HG02759 (cell line): ENCODE measurements at regions not wholly inside any gene's neighbourhood (a gene's known extent, or its start where the extent isn't known, plus 50 kb on each side); places are given as distances from the start of the nearest gene placed in this dataset.
"Not testable (repeated sequence)": the region's sequence is repeated elsewhere in the genome, so short reads cannot be mapped to it uniquely, and the experiment has no call there.

Source experiments
- ATAC-seq: cut with Tn5 transposase; IDR thresholded peaks from one replicate; pipeline ENCODE4 v1.9.1; 2021; ENCODE audit warnings: mild to moderate bottlenecking, moderate library complexity; ENCODE audit not compliant: unreplicated experiment

DNA sequence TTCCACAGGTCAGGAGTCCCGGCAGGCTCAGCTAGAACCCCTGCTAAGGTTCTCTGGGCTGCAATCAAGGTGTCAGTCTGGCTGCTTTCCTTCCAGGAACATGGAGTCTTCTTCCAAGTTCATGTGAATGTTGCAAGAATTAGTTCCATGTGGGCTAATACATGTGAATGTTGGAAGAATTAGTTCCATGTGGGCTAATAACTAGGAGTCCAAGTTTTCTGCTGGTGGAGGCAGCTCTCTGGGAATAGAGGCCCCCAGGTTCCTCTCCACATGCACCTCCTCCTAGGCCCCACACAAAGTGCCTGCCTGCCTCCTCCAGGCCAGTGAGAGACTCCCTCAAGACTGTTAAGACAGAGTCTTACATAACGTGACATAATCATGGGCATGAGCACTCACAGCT lies 140.8 kb upstream of the SLC35G4 start:
- ATAC-seq = no peak

DNA sequence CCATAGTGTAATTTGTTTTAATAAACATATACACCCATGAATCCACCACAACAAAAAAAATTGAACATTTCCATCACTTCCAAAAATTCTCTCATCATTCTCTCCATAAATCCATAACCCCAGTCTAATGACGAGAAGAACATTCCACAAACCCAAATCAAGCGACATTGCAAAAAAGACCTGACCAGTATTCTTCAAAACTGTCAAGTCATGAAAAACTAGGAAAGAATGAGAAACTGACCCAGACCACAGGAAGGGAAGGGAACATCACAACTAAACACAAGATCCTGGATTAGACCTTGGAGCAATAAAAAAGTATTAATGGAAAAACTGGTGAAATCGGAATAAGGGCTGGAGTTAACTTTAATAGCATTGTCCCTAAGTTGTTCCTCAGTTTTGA lies 141.3 kb upstream of the SLC35G4 start:
- no peak for ATAC-seq

DNA sequence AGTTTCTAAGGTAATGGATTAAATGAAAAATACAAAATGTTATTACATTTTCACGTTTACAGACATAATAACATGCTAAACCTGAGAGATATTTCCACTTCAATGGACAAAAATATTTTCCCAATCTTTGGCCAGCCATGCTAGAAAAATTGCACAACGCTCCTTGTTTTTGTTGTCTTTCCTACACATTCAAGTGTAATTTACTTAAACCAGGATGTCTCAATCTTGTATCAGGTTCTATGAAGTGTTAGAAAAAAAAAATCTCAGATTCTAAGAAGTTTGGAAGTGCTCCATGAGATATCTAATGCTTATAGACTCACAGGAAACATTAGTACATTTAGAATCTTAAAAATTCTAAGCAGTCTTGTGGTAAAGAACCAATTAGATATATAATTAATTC lies 141.8 kb upstream of the SLC35G4 start:
- ATAC-seq = no peak

DNA sequence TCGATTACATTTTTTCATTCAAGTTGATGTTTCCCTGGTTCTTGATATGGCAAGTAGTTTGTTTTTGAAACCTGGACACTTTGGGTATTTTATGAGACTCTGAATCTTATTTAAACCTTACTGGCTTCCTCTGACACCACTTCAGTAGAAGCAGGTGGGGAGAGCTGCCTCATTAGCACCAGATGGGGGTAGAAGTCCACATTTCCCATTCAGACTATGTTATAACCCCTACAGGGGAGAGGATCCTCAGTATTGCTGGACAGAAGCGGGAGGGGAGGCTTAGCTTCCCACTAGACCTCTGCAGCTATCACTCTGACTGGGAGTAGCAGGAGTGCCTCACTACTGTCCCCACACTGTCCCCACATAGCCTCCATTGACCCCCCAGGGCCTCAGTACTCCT lies 145.3 kb upstream of the SLC35G4 start:
- ATAC-seq = no peak

DNA sequence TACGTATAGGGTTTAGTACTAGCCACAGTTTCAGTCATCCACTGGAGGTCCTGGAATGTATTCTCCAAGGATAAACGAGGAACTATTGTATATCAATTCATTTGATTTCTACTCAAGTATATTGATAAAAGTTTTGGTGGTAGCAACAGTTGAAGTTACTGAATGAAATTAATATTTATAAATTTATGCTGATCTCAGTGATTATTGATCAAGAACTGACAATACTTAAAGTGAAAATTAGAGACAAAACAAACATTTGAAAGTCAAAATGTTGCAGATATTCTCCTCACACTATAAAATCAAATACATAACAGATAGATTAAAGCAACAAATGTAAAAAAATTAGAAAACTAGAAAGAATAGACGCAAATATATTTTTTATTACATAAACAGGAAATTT lies 150.9 kb upstream of the SLC35G4 start:
- no peak for ATAC-seq

DNA sequence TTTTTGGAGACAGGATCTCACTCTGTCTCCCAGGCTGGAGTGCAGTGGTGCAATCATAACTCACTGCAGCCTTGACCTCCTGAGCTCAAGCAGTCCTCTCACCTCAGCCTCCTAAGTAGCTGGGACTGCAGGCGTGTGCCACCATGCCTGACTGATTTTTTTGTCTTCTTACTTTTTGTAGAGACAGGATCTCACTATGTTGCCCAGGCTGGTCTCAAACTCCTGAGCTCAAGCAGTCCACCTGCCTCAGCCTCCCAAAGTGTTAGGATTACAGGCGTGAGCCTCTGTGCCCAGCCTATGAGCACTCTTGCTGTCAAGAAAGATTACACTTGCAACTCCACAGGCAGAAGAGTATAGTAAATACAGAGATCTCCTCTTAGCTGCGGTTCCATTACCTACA lies 151.5 kb upstream of the SLC35G4 start:
- not testable (repeated sequence) for ATAC-seq

DNA sequence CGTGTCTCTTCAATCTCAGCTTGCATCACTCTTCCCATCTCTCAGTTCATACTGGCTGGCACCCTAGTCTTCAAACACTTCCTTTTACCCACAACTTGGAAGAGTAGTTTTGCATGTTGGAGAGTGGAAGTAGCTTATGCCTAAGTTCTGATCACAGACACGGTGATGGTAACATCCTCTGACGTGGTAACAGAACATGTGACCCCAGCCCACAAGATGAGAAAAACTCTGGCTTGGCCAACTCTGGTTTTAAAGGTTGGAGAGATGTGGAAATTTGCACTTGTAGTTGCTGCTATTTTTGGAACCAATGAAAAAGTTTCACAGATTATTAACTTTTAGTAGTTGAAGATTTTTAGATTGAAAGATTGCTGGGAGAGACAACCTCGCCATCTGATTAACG lies 155.4 kb upstream of the SLC35G4 start:
- ATAC-seq = no peak

DNA sequence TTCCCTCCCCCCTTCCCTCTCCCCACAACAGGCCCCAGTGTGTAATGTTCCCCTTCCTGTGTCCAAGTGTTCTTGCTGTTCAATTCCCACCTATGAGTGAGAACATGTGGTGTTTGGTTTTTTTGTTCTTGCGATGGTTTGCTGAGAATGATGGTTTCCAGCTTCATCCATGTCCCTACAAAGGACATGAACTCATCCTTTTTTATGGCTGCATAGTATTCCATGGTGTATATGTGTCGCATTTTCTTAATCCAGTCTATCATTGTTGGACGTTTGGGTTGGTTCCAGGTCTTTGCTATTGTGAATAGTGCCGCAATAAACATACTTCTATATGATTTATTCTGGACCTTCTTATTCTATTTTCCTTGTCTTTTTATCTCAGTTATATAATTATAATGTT lies 165.2 kb upstream of the SLC35G4 start:
- ATAC-seq = not testable (repeated sequence)

DNA sequence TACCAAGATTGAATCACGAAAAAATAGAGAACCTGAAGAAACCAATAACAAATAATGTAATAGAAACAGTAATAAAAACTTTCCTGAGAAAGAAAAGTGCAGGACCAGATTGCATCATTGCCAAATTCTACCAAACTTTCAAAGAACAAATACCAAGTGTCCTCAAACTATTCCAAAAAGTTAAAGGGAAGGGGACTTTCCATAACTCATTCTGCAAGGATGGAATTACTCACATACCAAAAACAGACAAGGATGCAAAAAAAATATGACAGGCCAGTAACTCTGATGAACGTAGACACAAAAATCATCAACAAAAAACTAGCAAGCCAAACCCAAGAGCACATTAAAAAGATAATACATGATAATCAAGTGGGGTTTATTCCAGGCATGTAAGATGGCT lies 172.3 kb upstream of the SLC35G4 start:
- ATAC-seq = no peak

DNA sequence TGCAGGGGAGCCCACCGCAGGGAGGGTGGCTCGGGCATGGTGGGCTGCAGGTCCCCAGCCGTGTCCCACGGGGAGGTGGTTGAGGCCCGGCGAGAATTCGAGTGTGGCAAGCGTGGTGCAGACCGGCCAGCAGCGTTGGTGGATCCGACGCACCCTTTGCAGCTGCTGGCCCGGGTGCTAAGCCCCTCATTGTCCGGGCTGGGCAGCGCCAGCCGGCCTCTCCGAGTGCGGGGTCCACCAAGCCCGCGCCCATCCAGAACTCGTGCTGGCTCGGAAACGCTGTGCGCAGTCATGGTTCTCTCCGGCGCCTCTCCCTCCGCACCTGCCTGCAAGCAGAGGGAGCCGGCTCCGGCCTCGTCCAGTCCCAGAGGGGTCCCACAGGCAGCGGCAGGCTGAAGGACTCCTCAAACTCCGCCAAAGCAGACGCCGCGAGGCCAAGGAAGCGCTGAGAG lies 177.0 kb upstream of the SLC35G4 start:
- no peak for ATAC-seq

DNA sequence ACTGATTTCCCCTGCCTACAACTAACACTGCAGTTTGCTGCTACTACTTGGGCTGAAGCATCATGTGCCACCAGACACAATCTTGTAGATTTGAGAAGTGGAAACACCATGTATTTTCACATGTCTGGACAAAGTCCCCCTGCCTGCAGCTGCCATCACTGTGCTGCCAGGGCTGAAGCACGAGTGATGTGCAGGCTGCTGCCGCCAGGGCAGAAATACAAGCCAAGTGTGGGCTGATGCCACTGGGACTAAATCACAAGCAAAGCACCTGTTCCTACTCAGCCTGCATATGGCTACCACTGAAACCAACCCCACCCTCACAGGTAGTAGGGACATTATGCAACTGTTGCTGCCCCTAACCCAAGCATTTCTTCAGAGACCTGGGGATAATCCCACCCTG lies 179.5 kb upstream of the SLC35G4 start:
- no peak for ATAC-seq

DNA sequence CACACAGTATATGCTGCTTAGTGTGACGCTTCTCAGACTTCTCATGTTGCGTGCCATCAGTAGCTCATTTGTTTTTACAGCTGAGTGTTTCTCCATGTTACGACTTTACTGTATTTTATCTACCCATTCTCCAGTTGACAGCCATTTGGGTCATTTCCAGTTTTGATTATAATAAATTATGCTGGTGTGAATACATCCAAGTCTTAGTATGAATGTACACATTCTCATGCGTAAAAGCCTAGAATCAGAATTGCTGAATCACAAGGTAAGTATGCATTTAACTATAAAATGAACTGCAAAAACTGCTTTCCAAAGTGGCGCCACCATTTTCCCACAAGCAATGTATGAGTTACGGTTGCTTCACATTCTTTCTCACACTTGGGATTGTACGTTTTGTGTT lies 184.2 kb upstream of the SLC35G4 start:
- no peak for ATAC-seq

DNA sequence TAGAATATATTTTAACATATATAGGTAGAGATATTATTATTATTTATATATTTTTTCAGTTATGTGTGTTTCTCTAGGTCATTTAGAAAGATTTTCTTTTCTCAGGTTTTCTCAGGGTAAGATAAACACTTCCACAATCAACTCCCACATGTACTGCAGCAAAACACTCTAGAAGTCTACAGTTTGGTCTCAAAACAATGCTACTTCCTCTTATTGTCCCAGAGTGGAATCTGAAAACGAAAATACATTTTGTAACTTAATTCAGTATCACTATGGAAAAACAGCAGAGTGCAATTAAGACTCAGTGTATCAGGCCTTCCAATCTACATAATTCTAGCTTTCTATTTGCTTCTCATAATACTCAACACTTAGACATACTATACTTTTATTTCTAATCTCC lies 190.1 kb upstream of the SLC35G4 start:
- no peak for ATAC-seq

DNA sequence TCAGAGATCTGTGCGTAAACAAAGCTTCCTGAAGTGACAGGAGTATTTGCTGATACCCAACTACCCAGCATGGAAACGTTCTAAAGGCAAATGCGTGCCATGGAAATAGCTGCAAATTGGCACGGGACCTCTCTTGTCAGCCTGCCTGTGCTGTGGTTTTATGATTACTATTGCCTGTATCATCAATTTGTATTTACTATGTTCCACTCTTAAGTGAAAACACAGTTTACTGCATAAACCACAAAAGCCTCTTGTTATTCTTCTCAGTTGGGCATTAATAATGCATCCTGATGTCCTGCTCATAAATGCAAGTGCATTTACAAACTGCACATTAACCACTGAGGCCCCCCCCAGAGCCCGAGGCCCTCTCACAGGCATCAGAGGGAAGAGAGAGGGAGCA lies 196.6 kb upstream of the SLC35G4 start:
- ATAC-seq = no peak

DNA sequence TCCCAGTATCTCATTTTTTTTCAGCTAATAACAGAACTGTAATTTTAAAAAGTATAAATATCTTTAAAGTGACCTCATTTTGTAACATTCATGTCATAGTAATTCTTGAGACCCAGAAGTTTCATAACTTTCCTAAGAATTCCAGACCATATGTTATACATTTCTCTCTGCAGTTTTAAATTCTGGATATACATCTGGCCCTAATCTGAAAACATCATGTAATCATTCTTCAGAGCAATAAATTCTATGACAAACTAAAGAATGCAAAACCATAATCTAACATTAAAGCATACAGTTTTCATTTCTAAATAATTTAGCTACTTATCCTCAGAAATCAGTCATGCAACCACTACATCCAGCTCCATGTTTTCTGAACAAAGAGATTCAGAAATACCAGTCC lies 198.3 kb upstream of the SLC35G4 start:
- ATAC-seq = no peak

DNA sequence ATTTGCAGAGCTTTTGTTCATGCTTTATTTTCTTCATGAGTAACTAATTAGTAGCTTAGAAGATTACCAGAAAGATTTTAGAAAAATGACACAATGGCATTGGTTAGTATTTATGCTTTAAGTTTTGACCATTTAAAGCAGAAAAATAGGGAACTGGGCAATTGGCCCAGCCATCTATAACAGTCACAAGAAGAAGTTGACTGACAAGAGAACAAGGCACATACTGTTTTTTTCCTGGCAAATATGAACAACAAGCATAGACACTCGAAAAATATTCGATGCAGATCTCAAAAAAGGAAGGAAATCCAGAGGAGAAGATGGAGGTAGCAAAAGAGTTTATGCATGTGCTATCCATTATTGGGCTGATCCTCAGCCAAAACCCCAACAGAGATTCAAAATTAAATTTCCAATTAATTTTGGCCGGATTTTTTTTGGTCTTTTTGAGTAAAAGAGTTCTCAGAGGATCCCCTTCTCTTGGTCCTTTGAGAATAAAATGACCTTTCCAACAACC lies 200.8 kb upstream of the SLC35G4 start:
- ATAC-seq = no peak

DNA sequence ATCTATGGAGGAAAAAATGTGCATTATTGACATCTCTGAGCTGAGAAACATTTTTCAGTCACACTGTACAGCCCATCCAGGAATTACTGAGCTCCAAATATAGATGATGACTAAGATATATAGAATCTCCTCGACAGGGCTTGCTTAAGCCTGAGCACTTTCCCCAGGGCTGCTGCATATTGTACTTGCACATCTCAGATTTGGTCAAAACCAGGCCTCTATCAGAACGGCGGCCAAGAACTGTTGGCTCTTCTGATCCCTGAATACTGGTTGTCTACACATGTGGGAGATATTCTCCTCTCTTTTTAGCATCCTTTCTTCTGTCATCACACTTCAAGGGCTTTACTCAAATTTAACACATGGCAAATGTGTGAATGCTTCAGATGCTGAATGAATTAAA lies 201.5 kb upstream of the SLC35G4 start:
- ATAC-seq = no peak

DNA sequence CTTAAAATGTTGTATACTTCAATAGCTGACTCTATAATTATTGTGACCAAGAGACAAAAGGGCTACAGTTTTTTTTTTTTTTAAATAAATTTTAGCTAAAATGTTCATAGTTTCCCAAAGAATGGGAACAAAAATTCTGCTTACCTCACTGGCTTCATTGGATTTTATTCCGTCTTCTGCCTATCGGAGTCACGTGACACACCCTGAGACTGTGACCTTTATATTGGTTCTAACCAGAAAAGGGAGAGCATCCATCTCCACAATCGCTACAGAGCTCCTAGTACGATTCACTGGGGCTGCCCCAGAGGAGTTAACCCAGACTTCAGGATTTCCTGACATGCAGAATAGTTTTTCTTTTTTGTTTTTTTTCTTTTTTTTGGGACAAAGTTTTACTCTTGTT lies 203.6 kb upstream of the SLC35G4 start:
- no peak for ATAC-seq

DNA sequence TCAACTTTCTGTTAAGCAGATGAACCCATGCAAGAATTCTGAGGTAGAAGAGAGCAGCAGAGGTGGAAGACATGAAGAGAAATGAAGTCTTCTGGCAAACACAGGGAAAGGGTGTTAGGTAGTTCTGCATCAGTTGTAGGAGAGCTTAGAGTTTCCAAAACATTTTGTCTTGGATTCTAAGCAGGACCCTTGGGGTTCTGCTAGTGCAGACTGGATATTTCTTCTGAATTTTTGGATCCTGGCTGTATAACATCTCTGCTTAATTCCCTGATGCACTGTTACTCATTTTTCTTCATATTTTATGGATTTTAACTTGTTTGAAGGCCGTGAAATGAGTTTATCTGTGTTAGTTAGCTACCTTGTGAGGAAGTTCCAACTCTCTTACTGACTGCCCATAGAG lies 208.7 kb upstream of the SLC35G4 start:
- ATAC-seq = no peak

DNA sequence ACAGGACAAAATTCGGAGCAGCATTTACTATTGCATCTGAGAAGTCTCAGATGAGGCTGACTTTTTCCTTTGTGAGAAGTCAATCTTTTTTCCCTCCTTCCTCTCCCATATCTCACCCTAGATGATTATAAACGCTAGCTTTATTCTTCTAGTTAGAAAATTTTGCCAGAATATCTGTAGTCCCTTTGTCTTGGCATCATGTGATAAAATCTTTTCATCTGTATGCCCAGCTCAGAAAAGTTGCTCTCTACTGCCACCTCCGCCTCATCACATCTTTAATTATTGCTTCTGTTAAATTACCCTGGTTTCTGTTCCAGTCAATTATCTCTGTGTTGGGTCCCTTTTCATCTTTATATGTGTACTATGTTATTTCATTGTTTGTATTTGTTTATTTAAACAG lies 210.8 kb upstream of the SLC35G4 start:
- ATAC-seq = no peak

DNA sequence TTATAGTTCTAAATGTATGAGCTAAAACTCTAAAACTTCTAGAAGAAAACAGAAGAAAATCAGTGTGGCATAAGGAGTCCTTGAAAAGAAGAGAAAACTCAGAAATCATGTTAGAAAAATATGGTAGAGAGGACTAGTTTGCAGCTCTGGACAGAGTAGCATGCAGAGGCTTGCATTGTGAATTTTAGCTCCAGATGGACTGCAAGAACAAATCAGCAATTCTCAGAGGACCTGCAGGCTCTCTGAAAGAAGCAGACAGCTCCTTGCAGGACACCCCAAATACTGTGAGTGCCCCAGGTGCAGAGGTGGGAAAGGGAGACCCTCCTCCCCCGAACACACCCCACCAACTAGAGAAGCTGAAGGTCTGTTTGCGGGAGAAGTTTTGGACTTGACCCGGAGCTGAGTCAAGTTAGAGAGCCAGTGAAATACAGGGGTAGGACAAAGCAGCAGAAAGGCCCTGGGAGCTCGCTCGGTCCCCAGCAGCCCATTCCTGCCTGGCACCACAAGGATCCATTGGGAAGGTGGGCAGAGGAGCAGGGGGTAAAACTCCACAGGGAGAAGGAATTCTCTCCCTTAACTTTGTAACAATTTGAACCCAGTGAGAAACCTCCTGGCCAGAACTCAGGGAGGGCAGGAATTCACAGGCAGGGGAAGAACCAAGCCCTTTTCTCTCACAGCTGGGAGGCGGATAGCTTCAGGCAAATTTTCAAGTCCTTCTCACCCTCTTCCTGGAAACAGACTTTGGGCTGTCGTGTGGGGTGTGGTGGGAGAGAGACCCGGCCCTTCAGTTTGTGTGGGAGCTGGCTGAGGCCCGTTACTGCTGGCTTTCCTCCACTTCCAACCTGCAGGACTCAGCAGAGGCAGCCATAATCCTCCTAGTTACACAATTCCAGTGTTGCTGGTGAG lies 216.2 kb upstream of the SLC35G4 start:
- no peak for ATAC-seq

DNA sequence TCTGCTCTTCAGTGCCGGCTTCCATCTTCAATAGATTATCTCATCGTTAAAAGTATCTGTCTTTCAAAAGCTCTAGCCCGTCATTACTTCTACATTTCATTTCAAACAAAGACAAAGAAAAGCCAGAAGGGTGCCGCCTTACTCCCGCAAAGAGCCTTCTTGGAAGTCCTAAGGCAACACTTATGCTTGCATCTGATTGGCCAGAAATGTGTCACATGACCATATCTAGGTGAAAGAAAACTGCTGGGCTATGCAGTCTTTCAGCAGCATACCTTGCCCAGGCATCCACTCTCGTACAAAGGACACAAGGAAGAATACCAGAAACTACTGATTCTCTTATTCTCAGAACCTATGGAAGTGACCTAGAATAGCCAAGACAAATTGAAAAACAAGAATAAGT lies 217.1 kb upstream of the SLC35G4 start:
- no peak for ATAC-seq

DNA sequence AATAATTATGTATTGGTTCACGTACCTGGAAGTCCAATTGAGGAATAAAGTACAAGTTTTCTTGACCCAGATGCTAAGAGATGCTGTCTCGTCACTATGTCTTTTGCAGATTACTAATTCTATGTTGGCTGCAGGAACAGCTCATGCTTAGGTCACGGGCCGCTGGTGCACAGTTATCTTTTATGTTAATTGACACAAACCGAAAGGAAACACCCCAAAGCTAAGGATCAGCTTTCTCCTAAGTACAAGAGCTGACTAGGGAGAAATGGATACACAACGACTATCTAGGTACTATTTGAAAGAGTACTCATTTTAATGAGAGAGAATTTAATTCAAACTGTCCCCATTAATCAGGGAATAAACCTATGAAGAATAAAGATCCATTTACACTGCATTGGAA lies 217.7 kb upstream of the SLC35G4 start:
- no peak for ATAC-seq
